ENCODE measurements at regions not wholly inside any gene's neighbourhood (a gene's known extent, or its start where the extent isn't known, plus 50 kb on each side); places are given as distances from the start of the nearest gene placed in this dataset.
"Not testable (repeated sequence)": the region's sequence is repeated elsewhere in the genome, so short reads cannot be mapped to it uniquely, and the experiment has no call there.

- Mint-ChIP-seq H3K36me3 (ENCODE audit: low read depth) (no peaks in the 10 kb centered on the region), H3K4me1 (no peaks in the 10 kb centered on the region), H3K4me3 (no peak overlapping the region), H3K27ac (no peak overlapping the region), H3K9me3 (peaks cover 4% of the 10 kb centered on the region), H3K27me3 (peaks cover 2% of the 10 kb centered on the region)
- ATAC-seq (no peak), DNase-seq (no peak)
Measured at GRCh38 chr6:40674170-40674569, 87.0 kb upstream of the LRFN2 start.

GRCh38 chr6:40672087-40672486 is 84.9 kb upstream of the LRFN2 start:
- Mint-ChIP-seq H3K36me3 (ENCODE audit: low read depth) (no peaks in the 10 kb centered on the region), H3K27ac (no peak overlapping the region), H3K4me1 (no peaks in the 10 kb centered on the region), H3K4me3 (no peak overlapping the region), H3K9me3 (no peaks in the 10 kb centered on the region), H3K27me3 (no peaks in the 10 kb centered on the region)
- DNase-seq (no peak), ATAC-seq (no peak)

- no peak overlapping the region for H3K4me3 Mint-ChIP-seq
- H3K36me3 Mint-ChIP-seq (ENCODE audit: low read depth), result no peaks in the 10 kb centered on the region
- H3K4me1 Mint-ChIP-seq, result no peaks in the 10 kb centered on the region
- no peak overlapping the region for H3K27ac Mint-ChIP-seq
- ATAC-seq, result no peak
- no peaks in the 10 kb centered on the region for H3K9me3 Mint-ChIP-seq
- H3K27me3 Mint-ChIP-seq, result no peaks in the 10 kb centered on the region
- DNase-seq, result no peak
Measured at GRCh38 chr6:40671694-40672050, 84.5 kb upstream of the LRFN2 start.

DNA sequence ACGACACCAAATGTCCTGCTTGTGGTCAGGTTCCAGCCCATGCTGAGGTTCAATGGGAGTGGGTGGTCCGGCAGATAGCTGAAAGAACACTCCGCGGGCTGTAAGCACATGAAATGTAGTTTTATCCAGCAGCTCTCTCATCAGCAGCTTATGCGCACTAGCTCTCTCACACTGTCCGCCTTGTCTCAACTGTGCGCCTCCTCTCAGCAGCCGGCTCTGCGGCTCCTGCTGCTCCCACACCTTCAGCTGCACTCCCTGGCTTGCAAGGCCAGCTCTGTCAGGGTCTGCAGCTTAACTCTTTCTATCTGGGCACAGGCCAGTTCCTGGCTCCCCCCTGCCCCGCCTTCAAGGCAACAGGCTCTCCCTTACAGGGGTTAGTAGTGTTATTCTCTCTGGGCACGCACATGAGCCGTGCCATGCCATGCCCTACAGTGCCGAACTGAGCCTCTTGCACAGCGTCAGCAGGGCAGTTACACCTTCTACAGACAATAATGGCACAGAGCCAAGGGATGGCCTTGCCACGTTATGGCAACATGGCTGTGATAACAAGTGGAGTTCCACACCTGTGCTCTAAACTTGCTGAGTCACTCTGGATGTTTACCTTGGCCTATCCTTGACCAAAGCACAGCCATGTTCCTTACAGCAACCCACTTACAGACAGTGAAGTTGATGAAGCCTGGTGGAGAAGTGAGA is 84.0 kb upstream of the LRFN2 start:
- no peak for ATAC-seq
- no peaks in the 10 kb centered on the region for H3K4me1 Mint-ChIP-seq
- no peak overlapping the region for H3K4me3 Mint-ChIP-seq
- no peaks in the 10 kb centered on the region for H3K36me3 Mint-ChIP-seq (ENCODE audit: low read depth)
- no peak for DNase-seq
- H3K27ac Mint-ChIP-seq, result no peak overlapping the region
- H3K27me3 Mint-ChIP-seq, result no peaks in the 10 kb centered on the region
- no peaks in the 10 kb centered on the region for H3K9me3 Mint-ChIP-seq

DNA sequence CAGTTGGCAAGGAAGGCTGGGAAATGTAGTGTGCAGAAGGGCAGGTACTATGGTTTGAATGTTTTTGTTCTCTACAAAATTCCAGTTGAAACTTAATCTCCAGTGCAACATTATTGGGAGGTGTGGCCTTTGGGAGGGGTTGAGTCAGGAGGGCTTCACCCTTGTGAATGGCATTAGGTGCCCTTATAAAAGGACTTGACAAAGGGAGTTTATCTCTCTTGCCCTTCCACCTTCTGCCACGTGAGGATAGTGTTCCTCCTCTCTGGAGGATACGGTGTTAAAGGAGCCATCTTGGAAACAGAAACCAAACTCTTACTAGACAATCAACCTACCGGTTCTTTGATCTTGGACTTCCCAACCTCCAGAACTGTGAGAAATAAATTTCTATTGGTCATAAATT is 82.2 kb upstream of the LRFN2 start:
- H3K36me3 Mint-ChIP-seq (ENCODE audit: low read depth), result peaks cover 3% of the 10 kb centered on the region
- no peaks in the 10 kb centered on the region for H3K27me3 Mint-ChIP-seq
- no peaks in the 10 kb centered on the region for H3K4me1 Mint-ChIP-seq
- no peak for ATAC-seq
- DNase-seq, result no peak
- H3K9me3 Mint-ChIP-seq, result peaks cover 16% of the 10 kb centered on the region
- H3K27ac Mint-ChIP-seq, result no peak overlapping the region
- no peak overlapping the region for H3K4me3 Mint-ChIP-seq

- DNase-seq, result no peak
- Mint-ChIP-seq H3K9me3 (peaks cover 26% of the 10 kb centered on the region), H3K27ac (no peak overlapping the region), H3K4me3 (no peak overlapping the region), H3K4me1 (no peaks in the 10 kb centered on the region), H3K36me3 (ENCODE audit: low read depth) (peaks cover 5% of the 10 kb centered on the region), H3K27me3 (no peaks in the 10 kb centered on the region)
- no peak for ATAC-seq
Measured at GRCh38 chr6:40668203-40668602, 81.0 kb upstream of the LRFN2 start.

GRCh38 chr6:40666530-40666929 is 79.4 kb upstream of the LRFN2 start:
- ATAC-seq (no peak), DNase-seq (no peak)
- no peaks in the 10 kb centered on the region for H3K4me1 Mint-ChIP-seq
- no peak overlapping the region for H3K27ac Mint-ChIP-seq
- no peaks in the 10 kb centered on the region for H3K27me3 Mint-ChIP-seq
- peaks cover 5% of the 10 kb centered on the region for H3K36me3 Mint-ChIP-seq (ENCODE audit: low read depth)
- H3K4me3 Mint-ChIP-seq, result no peak overlapping the region
- H3K9me3 Mint-ChIP-seq, result peaks cover 27% of the 10 kb centered on the region

DNA sequence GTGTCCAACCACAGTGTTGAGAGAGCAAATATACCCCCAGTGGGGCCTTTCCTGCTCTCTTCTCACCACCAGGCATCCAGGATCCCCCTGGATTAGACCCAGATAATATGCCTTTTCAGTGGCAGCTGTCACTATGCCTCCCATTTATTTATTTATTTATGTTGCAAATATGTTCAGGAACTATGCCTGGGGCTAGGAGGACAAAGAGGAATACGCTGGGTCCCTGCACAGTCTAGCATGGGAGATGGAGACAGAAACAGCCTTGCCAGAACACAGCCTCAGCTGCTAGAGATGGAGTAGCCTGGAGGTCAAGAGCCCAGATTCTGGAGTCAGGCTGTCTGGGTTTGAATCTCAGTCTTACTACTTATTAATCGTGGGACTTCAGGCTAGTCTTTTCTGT is 74.6 kb upstream of the LRFN2 start:
- H3K4me3 Mint-ChIP-seq, result no peak overlapping the region
- ATAC-seq, result no peak
- H3K9me3 Mint-ChIP-seq, result peaks cover 27% of the 10 kb centered on the region
- H3K4me1 Mint-ChIP-seq, result no peaks in the 10 kb centered on the region
- peaks cover 5% of the 10 kb centered on the region for H3K36me3 Mint-ChIP-seq (ENCODE audit: low read depth)
- DNase-seq, result no peak
- no peak overlapping the region for H3K27ac Mint-ChIP-seq
- no peaks in the 10 kb centered on the region for H3K27me3 Mint-ChIP-seq

GRCh38 chr6:40656772-40657171 is 69.6 kb upstream of the LRFN2 start:
- H3K4me3 Mint-ChIP-seq; H3K9me3 Mint-ChIP-seq; H3K27me3 Mint-ChIP-seq; H3K27ac Mint-ChIP-seq; H3K4me1 Mint-ChIP-seq; H3K36me3 Mint-ChIP-seq (ENCODE audit: low read depth); ATAC-seq; DNase-seq: not testable (repeated sequence)

DNA sequence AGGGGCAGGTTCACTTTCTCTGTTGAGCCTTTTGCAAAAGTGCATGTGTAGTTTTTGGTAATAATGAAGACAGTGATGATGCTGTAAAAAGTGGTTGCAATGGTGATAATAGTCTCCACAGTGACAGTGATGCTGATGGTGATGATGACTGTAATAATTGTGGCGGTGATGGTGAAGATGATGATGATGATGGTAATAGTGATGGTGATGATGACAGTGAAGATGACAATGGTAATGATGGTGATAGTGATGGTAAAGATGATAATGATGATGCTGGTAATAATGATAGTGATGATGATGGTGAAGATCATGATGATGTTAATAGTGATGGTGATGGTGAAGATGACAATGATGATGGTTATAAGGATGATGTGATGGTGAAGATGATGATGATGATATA is 67.7 kb upstream of the LRFN2 start:
- Mint-ChIP-seq H3K4me3 (no peak overlapping the region), H3K27me3 (peaks cover 2% of the 10 kb centered on the region), H3K36me3 (ENCODE audit: low read depth) (no peaks in the 10 kb centered on the region), H3K4me1 (no peaks in the 10 kb centered on the region), H3K9me3 (no peaks in the 10 kb centered on the region), H3K27ac (no peak overlapping the region)
- DNase-seq, result no peak
- no peak for ATAC-seq

DNA sequence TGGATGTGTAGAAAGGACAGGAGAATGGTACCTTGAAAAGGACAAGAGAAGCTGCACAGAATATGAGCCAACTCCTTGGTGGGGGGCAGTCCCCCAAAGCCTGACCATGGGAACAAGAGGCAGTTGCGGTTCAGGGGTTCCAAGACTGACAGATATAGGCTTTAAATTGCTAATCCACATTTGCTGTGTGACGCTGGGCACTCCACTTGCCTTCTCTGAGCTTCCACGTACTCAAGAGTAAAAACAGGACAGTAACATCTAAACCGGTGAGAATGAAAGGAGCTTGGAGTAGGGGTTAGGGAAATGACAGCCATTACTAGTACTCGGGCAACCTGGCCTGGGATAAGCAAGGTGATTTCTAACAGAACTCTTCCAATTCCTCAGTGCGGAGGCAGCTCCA is 57.9 kb upstream of the LRFN2 start:
- Mint-ChIP-seq H3K36me3 (ENCODE audit: low read depth) (no peaks in the 10 kb centered on the region), H3K4me1 (peaks cover 10% of the 10 kb centered on the region), H3K27ac (no peak overlapping the region), H3K27me3 (peaks cover 5% of the 10 kb centered on the region), H3K9me3 (no peaks in the 10 kb centered on the region), H3K4me3 (no peak overlapping the region)
- no peak for DNase-seq
- no peak for ATAC-seq

GRCh38 chr6:40642837-40643236 is 55.7 kb upstream of the LRFN2 start:
- DNase-seq, result no peak
- Mint-ChIP-seq H3K27me3 (peaks cover 4% of the 10 kb centered on the region), H3K4me3 (no peak overlapping the region), H3K9me3 (no peaks in the 10 kb centered on the region), H3K27ac (no peak overlapping the region), H3K4me1 (peaks cover 10% of the 10 kb centered on the region), H3K36me3 (ENCODE audit: low read depth) (no peaks in the 10 kb centered on the region)
- no peak for ATAC-seq

- Mint-ChIP-seq H3K27me3 (no peaks in the 10 kb centered on the region), H3K9me3 (no peaks in the 10 kb centered on the region), H3K4me3 (no peak overlapping the region), H3K27ac (no peak overlapping the region), H3K4me1 (peaks cover 10% of the 10 kb centered on the region), H3K36me3 (ENCODE audit: low read depth) (no peaks in the 10 kb centered on the region)
- ATAC-seq, result no peak
- DNase-seq, result no peak
Measured at GRCh38 chr6:40642190-40642589, 55.0 kb upstream of the LRFN2 start.

DNA sequence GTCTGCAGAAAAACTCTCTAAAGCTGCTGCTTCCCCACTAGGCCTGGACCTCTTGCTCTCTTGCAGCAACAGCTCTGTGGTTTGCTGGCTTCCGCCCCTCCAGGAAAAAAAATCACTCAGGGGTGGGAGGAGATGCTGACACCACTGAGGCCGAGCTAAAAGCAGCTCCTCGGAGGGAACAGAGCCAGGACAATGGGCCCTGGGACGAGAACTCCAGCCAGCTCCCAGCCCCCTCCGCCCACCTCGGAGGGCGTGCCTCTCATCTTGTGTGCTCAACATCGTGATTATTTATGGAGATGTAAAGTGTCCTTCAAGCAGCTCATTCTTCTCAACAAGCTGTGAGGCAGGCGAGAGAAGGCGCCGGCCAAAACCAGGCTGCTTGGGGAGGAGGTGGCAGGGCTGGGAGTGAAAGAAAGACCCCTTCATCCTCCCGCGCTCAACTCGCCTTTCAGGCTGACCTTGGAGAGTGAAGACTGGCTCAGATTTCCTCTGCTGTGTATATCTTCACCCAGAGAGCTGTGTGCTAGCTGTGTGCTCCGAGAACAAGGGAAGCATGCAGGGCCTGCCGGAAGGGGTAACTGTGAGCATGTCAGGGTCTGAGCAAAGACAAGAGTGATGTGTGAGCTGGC is 53.5 kb upstream of the LRFN2 start:
- H3K27me3 Mint-ChIP-seq, result no peaks in the 10 kb centered on the region
- no peaks in the 10 kb centered on the region for H3K36me3 Mint-ChIP-seq (ENCODE audit: low read depth)
- no peak overlapping the region for H3K4me3 Mint-ChIP-seq
- no peaks in the 10 kb centered on the region for H3K9me3 Mint-ChIP-seq
- ATAC-seq (peak; percentile 10), DNase-seq (peak; percentile 2)
- no peak overlapping the region for H3K27ac Mint-ChIP-seq
- H3K4me1 Mint-ChIP-seq, result peaks cover 10% of the 10 kb centered on the region
